ENCODE measurements at regions not wholly inside any gene's neighbourhood (a gene's known extent, or its start where the extent isn't known, plus 50 kb on each side); places are given as distances from the start of the nearest gene placed in this dataset.

- no peak overlapping the region for H3K27ac ChIP-seq (ENCODE audit: low read length)
Observed at GRCh38 chr18:77762642-77763041, 513.0 kb downstream of the GALR1 start.

GRCh38 chr18:77763530-77764145 lies 514.0 kb downstream of the GALR1 start:
- no peaks in the 10 kb centered on the region for H3K79me2 ChIP-seq (ENCODE audit: low read length)
- H3K4me3 ChIP-seq (ENCODE audit: low read length): no peak overlapping the region
- H3K4me2 ChIP-seq (ENCODE audit: low read length): no peak overlapping the region
- H2AFZ ChIP-seq (ENCODE audit: low read depth, low read length): no peak overlapping the region
- H3K9me3 ChIP-seq (ENCODE audit: insufficient read depth, low read length): no peaks in the 10 kb centered on the region
- no peak overlapping the region for H3K27ac ChIP-seq (ENCODE audit: low read length)
- no peaks in the 10 kb centered on the region for H4K20me1 ChIP-seq (ENCODE audit: insufficient read depth, low read length)
- TF ChIP-seq EZH2phosphoT487 (IDR thresholded peaks at IDR 0.05; ENCODE audit: low read depth): no peak
- no peak for TF ChIP-seq CTCF (IDR thresholded peaks at IDR 0.05; ENCODE audit: low read depth, low read length)
- no peaks in the 10 kb centered on the region for H3K27me3 ChIP-seq (ENCODE audit: low read depth, low read length)
- no peaks in the 10 kb centered on the region for H3K36me3 ChIP-seq (replicated peaks; ENCODE audit: low read depth, low read length)
- H3K4me1 ChIP-seq (ENCODE audit: low read length): no peaks in the 10 kb centered on the region
- H3K9ac ChIP-seq (ENCODE audit: low read length): no peak overlapping the region

More at GRCh38 chr18:77762642-77763041, 513.0 kb downstream of the GALR1 start:
- H3K9ac ChIP-seq (ENCODE audit: low read length): no peak overlapping the region
- no peaks in the 10 kb centered on the region for H4K20me1 ChIP-seq (ENCODE audit: insufficient read depth, low read length)
- no peak overlapping the region for H2AFZ ChIP-seq (ENCODE audit: low read depth, low read length)
- H3K4me1 ChIP-seq (ENCODE audit: low read length): no peaks in the 10 kb centered on the region
- no peak overlapping the region for H3K4me2 ChIP-seq (ENCODE audit: low read length)
- no peak overlapping the region for H3K4me3 ChIP-seq (ENCODE audit: low read length)
- TF ChIP-seq EZH2phosphoT487 (IDR thresholded peaks at IDR 0.05; ENCODE audit: low read depth): no peak
- no peak for TF ChIP-seq CTCF (IDR thresholded peaks at IDR 0.05; ENCODE audit: low read depth, low read length)
- no peaks in the 10 kb centered on the region for H3K36me3 ChIP-seq (replicated peaks; ENCODE audit: low read depth, low read length)
- no peaks in the 10 kb centered on the region for H3K79me2 ChIP-seq (ENCODE audit: low read length)
- H3K27me3 ChIP-seq (ENCODE audit: low read depth, low read length): no peaks in the 10 kb centered on the region
- no peaks in the 10 kb centered on the region for H3K9me3 ChIP-seq (ENCODE audit: insufficient read depth, low read length)

GRCh38 chr18:77765468-77765867 lies 515.8 kb downstream of the GALR1 start:
- no peak overlapping the region for H3K27ac ChIP-seq (ENCODE audit: low read length)
- no peaks in the 10 kb centered on the region for H3K4me1 ChIP-seq (ENCODE audit: low read length)
- no peak overlapping the region for H3K4me2 ChIP-seq (ENCODE audit: low read length)
- no peaks in the 10 kb centered on the region for H4K20me1 ChIP-seq (ENCODE audit: insufficient read depth, low read length)
- H3K9ac ChIP-seq (ENCODE audit: low read length): no peak overlapping the region
- no peaks in the 10 kb centered on the region for H3K36me3 ChIP-seq (replicated peaks; ENCODE audit: low read depth, low read length)
- TF ChIP-seq CTCF (IDR thresholded peaks at IDR 0.05; ENCODE audit: low read depth, low read length) (peak; percentile 47), EZH2phosphoT487 (IDR thresholded peaks at IDR 0.05; ENCODE audit: low read depth) (no peak)
- no peaks in the 10 kb centered on the region for H3K9me3 ChIP-seq (ENCODE audit: insufficient read depth, low read length)
- no peaks in the 10 kb centered on the region for H3K79me2 ChIP-seq (ENCODE audit: low read length)
- H3K27me3 ChIP-seq (ENCODE audit: low read depth, low read length): no peaks in the 10 kb centered on the region
- H3K4me3 ChIP-seq (ENCODE audit: low read length): no peak overlapping the region
- no peak overlapping the region for H2AFZ ChIP-seq (ENCODE audit: low read depth, low read length)

- no peak overlapping the region for H3K9ac ChIP-seq (ENCODE audit: low read length)
- no peak overlapping the region for H3K27ac ChIP-seq (ENCODE audit: low read length)
- no peaks in the 10 kb centered on the region for H4K20me1 ChIP-seq (ENCODE audit: insufficient read depth, low read length)
- H3K36me3 ChIP-seq (replicated peaks; ENCODE audit: low read depth, low read length): no peaks in the 10 kb centered on the region
- no peaks in the 10 kb centered on the region for H3K9me3 ChIP-seq (ENCODE audit: insufficient read depth, low read length)
- no peaks in the 10 kb centered on the region for H3K79me2 ChIP-seq (ENCODE audit: low read length)
- no peak overlapping the region for H3K4me2 ChIP-seq (ENCODE audit: low read length)
- no peaks in the 10 kb centered on the region for H3K4me1 ChIP-seq (ENCODE audit: low read length)
- no peak overlapping the region for H3K4me3 ChIP-seq (ENCODE audit: low read length)
- no peak overlapping the region for H2AFZ ChIP-seq (ENCODE audit: low read depth, low read length)
- TF ChIP-seq CTCF (IDR thresholded peaks at IDR 0.05; ENCODE audit: low read depth, low read length): no peak
- TF ChIP-seq EZH2phosphoT487 (IDR thresholded peaks at IDR 0.05; ENCODE audit: low read depth): no peak
- no peaks in the 10 kb centered on the region for H3K27me3 ChIP-seq (ENCODE audit: low read depth, low read length)
Observed at GRCh38 chr18:77766421-77766820, 516.8 kb downstream of the GALR1 start.
